Transverse colon (tissue), 4 donors: ENCODE measurements at regions not wholly inside any gene's neighbourhood (a gene's known extent, or its start where the extent isn't known, plus 50 kb on each side); places are given as distances from the start of the nearest gene placed in this dataset.

Experiments used
- DNase-seq: peaks from one replicate; pipeline ENCODE4 v3.0.0-alpha.2; 2019
- H3K27ac ChIP-seq, 4 donors: fragments of 200-600 bp; sonication (generic); 2 replicates each; pipeline ENCODE4 v1.5.1; 2016 to 2018; ENCODE audit warnings: inconsistent platforms in 4 of 4
- H3K27me3 ChIP-seq: fragments of 200-600 bp; sonication (generic); 2 replicates; pipeline ENCODE4 v1.5.1; 2017; ENCODE audit warnings: inconsistent platforms
- H3K36me3 ChIP-seq, 4 donors: fragments of 200-600 bp; sonication (generic); 2 replicates each; pipeline ENCODE4 v1.5.1; 2017 to 2019; ENCODE audit warnings: inconsistent platforms in 4 of 4
- H3K4me1 ChIP-seq, 4 donors: fragments of 200-600 bp; sonication (generic); 2 replicates each; pipeline ENCODE4 v1.5.1; 2017 to 2020; ENCODE audit warnings: inconsistent platforms in 4 of 4
- H3K4me3 ChIP-seq, 4 donors: fragments of 200-600 bp; sonication (generic); 1 replicate in 1 of 4; 2 replicates in 3 of 4; pipeline versions ENCODE4 v1.5.1 to v1.6.1; 2017 to 2019; ENCODE audit warnings: inconsistent platforms in 4 of 4
- H3K9me3 ChIP-seq, 2 donors: fragments of 200-600 bp; sonication (generic); 2 replicates each; pipeline ENCODE4 v1.5.1; 2017 to 2019; ENCODE audit warnings: inconsistent platforms in 2 of 2
- CTCF ChIP-seq, 5 experiments: fragments of 200-600 bp in 3 of 5; fragments of 450-650 bp in 2 of 5; sonication (generic) in 3 of 5; IDR thresholded peaks; 1 replicate in 2 of 5; 2 replicates in 3 of 5; pipeline ENCODE4 v1.5.1; 2016 to 2017; ENCODE audit warnings: antibody characterized with exemption in 5 of 5, inconsistent platforms in 3 of 5, mild to moderate bottlenecking in 2 of 5, moderate library complexity in 1 of 5
- EP300 ChIP-seq: sonication (generic); formaldehyde crosslinking; IDR thresholded peaks from one replicate; pipeline ENCODE4 v1.6.1; 2017; ENCODE audit warnings: antibody characterized with exemption, low read depth
- POLR2A ChIP-seq: fragments of 450-650 bp; IDR thresholded peaks from one replicate; pipeline ENCODE4 v1.6.1; 2016; ENCODE audit warnings: antibody characterized with exemption, mild to moderate bottlenecking, moderate library complexity
- POLR2AphosphoS5 ChIP-seq, 3 donors: sonication (generic); formaldehyde crosslinking; IDR thresholded peaks; one replicate each; pipeline ENCODE4 v1.6.1; 2016; ENCODE audit warnings: antibody characterized with exemption in 3 of 3
- WGBS, 2 donors: methylation state at CpG; one replicate each; pipeline ENCODE4 v1.1.5; 2018; ENCODE audit warnings: low coverage in 1 of 2; 5-methylcytosine and 5-hydroxymethylcytosine counted together
- in situ Hi-C, 4 donors: fragments of 200-750 bp; cut with MboI; loops; one replicate each; pipeline versions ENCODE4 v1.15.0 to v1.15.1; 2017; ENCODE audit warnings: low sequenced_read_pairs in 3 of 4, low pct_ligation_motif_present in 1 of 4, low pct_unique_long_range_greater_than_20kb in 1 of 4
- intact Hi-C: fragments of 100-400 bp; cut with DNase I; formaldehyde crosslinking; loops from one replicate; pipeline ENCODE4 v1.15.1; 2023; ENCODE audit warnings: low total_unique reads

- H3K4me1 ChIP-seq, result no peaks in the 10 kb centered on the region
- H3K9me3 ChIP-seq, result no peaks in the 10 kb centered on the region
- H3K27ac ChIP-seq, result no peak overlapping the region
- no peaks in the 10 kb centered on the region for H3K36me3 ChIP-seq
- no peaks in the 10 kb centered on the region for H3K27me3 ChIP-seq
- no peak overlapping the region for H3K4me3 ChIP-seq
- intact Hi-C loops, result no loop called here
- TF ChIP-seq EP300 (no peak), POLR2AphosphoS5 (IDR thresholded peaks at IDR 0.05) (no peak), POLR2A (no peak), CTCF (IDR thresholded peaks at IDR 0.05) (no peak)
- in situ Hi-C loops, result no loop called here
- DNase-seq, result no peak
- WGBS, 2 donors, result 84% methylated on average over 9 of the region's 9 CpGs; no CpG with 5 or more reads in 1 of the 2 donors
Measured at GRCh38 chr14:99347561-99347960, 75.6 kb upstream of the BCL11B start.

- no peak for DNase-seq
- WGBS, 2 donors, result 75 to 80% methylated on average over 1 to 11 of the region's 11 CpGs
Measured at GRCh38 chr14:99346470-99347080, 74.6 kb upstream of the BCL11B start.

GRCh38 chr14:99345472-99345871, 73.5 kb upstream of the BCL11B start:
- no peaks in the 10 kb centered on the region for H3K36me3 ChIP-seq
- no peak overlapping the region for H3K4me3 ChIP-seq
- no peak for DNase-seq
- no peaks in the 10 kb centered on the region for H3K9me3 ChIP-seq
- intact Hi-C loops, result no loop called here
- 71% methylated on average over 7 of the region's 7 CpGs; no CpG with 5 or more reads in 1 of the 2 donors for WGBS, 2 donors
- no peaks in the 10 kb centered on the region for H3K4me1 ChIP-seq
- no peaks in the 10 kb centered on the region for H3K27me3 ChIP-seq
- H3K27ac ChIP-seq, result no peak overlapping the region
- in situ Hi-C loops, result no loop called here
- TF ChIP-seq POLR2AphosphoS5 (IDR thresholded peaks at IDR 0.05) (no peak), POLR2A (no peak), EP300 (no peak), CTCF (IDR thresholded peaks at IDR 0.05) (no peak)

More at GRCh38 chr14:99346470-99347080, 74.6 kb upstream of the BCL11B start:
- Histone ChIP-seq H3K9me3 (no peaks in the 10 kb centered on the region), H3K27me3 (no peaks in the 10 kb centered on the region), H3K4me3 (no peak overlapping the region), H3K27ac (no peak overlapping the region), H3K4me1 (no peaks in the 10 kb centered on the region), H3K36me3 (no peaks in the 10 kb centered on the region)
- TF ChIP-seq EP300, result no peak
- no peak for TF ChIP-seq CTCF (IDR thresholded peaks at IDR 0.05)
- no peak for TF ChIP-seq POLR2AphosphoS5 (IDR thresholded peaks at IDR 0.05)
- no peak for TF ChIP-seq POLR2A
- intact Hi-C loops (no loop called here), in situ Hi-C loops (no loop called here)

GRCh38 chr14:99344051-99344758, 72.2 kb upstream of the BCL11B start:
- in situ Hi-C loops (no loop called here), intact Hi-C loops (loop anchor here (5.0 kb wide), 1 partner anchor 1467 kb away; no protein-coding TSS in a partner anchor)
- H3K9me3 ChIP-seq, result no peaks in the 10 kb centered on the region
- no peak for DNase-seq
- no peaks in the 10 kb centered on the region for H3K36me3 ChIP-seq
- TF ChIP-seq EP300 (no peak), POLR2A (no peak), CTCF (IDR thresholded peaks at IDR 0.05) (no peak)
- H3K27ac ChIP-seq, result no peak overlapping the region
- no peaks in the 10 kb centered on the region for H3K27me3 ChIP-seq
- H3K4me3 ChIP-seq, result no peak overlapping the region
- no peaks in the 10 kb centered on the region for H3K4me1 ChIP-seq
- 59 to 86% methylated on average over 2 to 20 of the region's 20 CpGs for WGBS, 2 donors
